Breast epithelium (tissue), 4 donors: ENCODE measurements at regions not wholly inside any gene's neighbourhood (a gene's known extent, or its start where the extent isn't known, plus 50 kb on each side); places are given as distances from the start of the nearest gene placed in this dataset.
A peak's percentile ranks its signal among the peaks of the same experiment; 100 is the strongest.
"Not testable (repeated sequence)": the region's sequence is repeated elsewhere in the genome, so short reads cannot be mapped to it uniquely, and the experiment has no call there.

ENCODE experiments used
- DNase-seq, 2 donors: peaks; one replicate each; pipeline ENCODE4 v3.0.0-alpha.2; 2019; ENCODE audit warnings: low spot score in 2 of 2
- H3K27ac ChIP-seq, 2 donors: fragments of 200-600 bp; sonication (generic) in 1 of 2; one replicate each; pipeline ENCODE4 v1.5.1; 2016 to 2019; ENCODE audit warnings: mild to moderate bottlenecking in 1 of 2
- H3K27me3 ChIP-seq, 2 donors: fragments of 200-600 bp; sonication (generic) in 1 of 2; one replicate each; pipeline versions ENCODE4 v1.5.1 to v1.6.0; 2017 to 2019; ENCODE audit warnings: control low read depth in 1 of 2, mild to moderate bottlenecking in 1 of 2
- H3K36me3 ChIP-seq: fragments of 200-600 bp; one replicate; pipeline ENCODE4 v1.5.1; 2019
- H3K4me1 ChIP-seq, 2 donors: fragments of 200-600 bp; sonication (generic); one replicate each; pipeline ENCODE4 v1.5.1; 2016 to 2019; ENCODE audit warnings: control low read depth in 1 of 2
- H3K4me3 ChIP-seq, 3 donors: fragments of 200-600 bp; sonication (generic); 1 replicate in 2 of 3; 2 replicates in 1 of 3; pipeline ENCODE4 v1.5.1; 2016 to 2019; ENCODE audit warnings: mild to moderate bottlenecking in 3 of 3, moderate library complexity in 2 of 3
- H3K9me3 ChIP-seq, 2 donors: fragments of 200-600 bp; sonication (generic) in 1 of 2; one replicate each; pipeline ENCODE4 v1.5.1; 2016 to 2019; ENCODE audit warnings: control low read depth in 1 of 2
- CTCF ChIP-seq, 3 donors: fragments of 450-650 bp; IDR thresholded peaks; one replicate each; pipeline ENCODE4 v1.5.1; 2016 to 2017; ENCODE audit warnings: antibody characterized with exemption in 3 of 3, mild to moderate bottlenecking in 3 of 3, moderate library complexity in 3 of 3
- POLR2A ChIP-seq: fragments of 450-650 bp; IDR thresholded peaks from one replicate; pipeline ENCODE4 v1.6.1; 2016; ENCODE audit warnings: antibody characterized with exemption, mild to moderate bottlenecking, moderate library complexity
- POLR2AphosphoS5 ChIP-seq, 3 donors: sonication (generic); formaldehyde crosslinking; IDR thresholded peaks; one replicate each; pipeline ENCODE4 v1.6.1; 2017; ENCODE audit warnings: antibody characterized with exemption in 3 of 3
- intact Hi-C: fragments of 100-400 bp; cut with DNase I; formaldehyde crosslinking; loops from one replicate; pipeline ENCODE4 v1.15.1; 2023; ENCODE audit warnings: low total_unique reads

GRCh38 chr22:48760481-48761390, 1066.9 kb downstream of the BRD1 start:
- TF ChIP-seq POLR2A (no peak), CTCF (IDR thresholded peaks at IDR 0.05) (no peak), POLR2AphosphoS5 (IDR thresholded peaks at IDR 0.05) (no peak)
- no peak overlapping the region for H3K27ac ChIP-seq
- peaks cover 6 to 10% of the 10 kb centered on the region in 2 donors for H3K9me3 ChIP-seq
- H3K27me3 ChIP-seq, result no peaks in the 10 kb centered on the region
- H3K4me1 ChIP-seq, result no peaks in the 10 kb centered on the region
- intact Hi-C loops, result no loop called here
- no peaks in the 10 kb centered on the region for H3K36me3 ChIP-seq
- DNase-seq, result peak in 1 of 2 donors; percentile 17
- H3K4me3 ChIP-seq, result no peak overlapping the region

- Histone ChIP-seq H3K27ac (no peak overlapping the region), H3K27me3 (peaks cover 0 to 10% of the 10 kb centered on the region in 2 donors), H3K36me3 (no peaks in the 10 kb centered on the region), H3K4me1 (no peaks in the 10 kb centered on the region), H3K4me3 (no peak overlapping the region), H3K9me3 (no peaks in the 10 kb centered on the region)
- intact Hi-C loops, result no loop called here
- DNase-seq, result peak in 1 of 2 donors; percentile 33
- no peak for TF ChIP-seq POLR2AphosphoS5 (IDR thresholded peaks at IDR 0.05)
- no peak for TF ChIP-seq POLR2A
- TF ChIP-seq CTCF (IDR thresholded peaks at IDR 0.05), result no peak
Measured at GRCh38 chr22:48758881-48759875, 1068.5 kb downstream of the BRD1 start.

GRCh38 chr22:48757985-48758561, 1069.6 kb downstream of the BRD1 start:
- no peaks in the 10 kb centered on the region for H3K9me3 ChIP-seq
- H3K27me3 ChIP-seq, result peaks cover 0 to 10% of the 10 kb centered on the region in 2 donors
- no peak overlapping the region for H3K27ac ChIP-seq
- H3K4me1 ChIP-seq, result no peaks in the 10 kb centered on the region
- no peak overlapping the region for H3K4me3 ChIP-seq
- DNase-seq, result peak; percentile 17 to 40
- no peak for TF ChIP-seq POLR2AphosphoS5 (IDR thresholded peaks at IDR 0.05)
- TF ChIP-seq CTCF (IDR thresholded peaks at IDR 0.05), result no peak
- no peak for TF ChIP-seq POLR2A
- no peaks in the 10 kb centered on the region for H3K36me3 ChIP-seq
- intact Hi-C loops, result no loop called here

GRCh38 chr22:48757581-48757980, 1070.1 kb downstream of the BRD1 start:
- Histone ChIP-seq H3K9me3 (no peaks in the 10 kb centered on the region), H3K4me3 (no peak overlapping the region), H3K36me3 (no peaks in the 10 kb centered on the region), H3K27ac (no peak overlapping the region), H3K4me1 (no peaks in the 10 kb centered on the region), H3K27me3 (peaks cover 0 to 10% of the 10 kb centered on the region in 2 donors)
- TF ChIP-seq CTCF (IDR thresholded peaks at IDR 0.05) (no peak), POLR2AphosphoS5 (IDR thresholded peaks at IDR 0.05) (no peak), POLR2A (no peak)
- DNase-seq, result no peak
- intact Hi-C loops, result no loop called here

GRCh38 chr22:48757135-48757534, 1070.5 kb downstream of the BRD1 start:
- H3K9me3 ChIP-seq, intact Hi-C loops, H3K4me1 ChIP-seq, H3K4me3 ChIP-seq, H3K27ac ChIP-seq, DNase-seq, H3K36me3 ChIP-seq: not testable (repeated sequence)
- H3K27me3 ChIP-seq, result peaks cover 0 to 10% of the 10 kb centered on the region in 2 donors
